IMR-90 (cell line): ENCODE measurements at regions not wholly inside any gene's neighbourhood (a gene's known extent, or its start where the extent isn't known, plus 50 kb on each side); places are given as distances from the start of the nearest gene placed in this dataset.
"Not testable (repeated sequence)": the region's sequence is repeated elsewhere in the genome, so short reads cannot be mapped to it uniquely, and the experiment has no call there.

Source experiments
- ATAC-seq: fragments of 200-7000 bp; cut with Tn5 transposase; 2 replicates; pipeline ENCODE4 v1.9.1; 2020; ENCODE audit warnings: low read depth, mild to moderate bottlenecking, moderate library complexity
- BruUV-seq: library from RNA; stranded (reverse); fragments of 400-500 nt; replicated peaks from 2 replicates; lab custom pipeline; 2021; lab: Mats Ljungman, UMichigan
- CTCF ChIA-PET: fragments of 300-600 bp; formaldehyde crosslinking; extraction: SDS; loops from one replicate; lab custom pipeline; 2021; ENCODE audit warnings: antibody characterized with exemption; lab: Yijun Ruan, JAX
- POLR2A ChIA-PET: fragments of 300-600 bp; sonication (Branson Sonifier 250); formaldehyde crosslinking; loops from one replicate; lab custom pipeline; 2022; ENCODE audit warnings: antibody characterized with exemption; ENCODE audit not compliant: unreplicated experiment; lab: Charles Lee
- DNase-seq: peaks from one replicate; pipeline ENCODE4 v3.0.0; 2013
- H2AFZ ChIP-seq: replicated peaks from 2 replicates; pipeline ENCODE3; 2013; ENCODE audit warnings: low read length, mild to moderate bottlenecking; ENCODE audit not compliant: poor library complexity
- H2AK5ac ChIP-seq: 2 replicates; pipeline ENCODE4 v1.6.1; 2013; ENCODE audit warnings: low read depth, low read length, inconsistent platforms
- H2AK9ac ChIP-seq: replicated peaks from 2 replicates; pipeline ENCODE3; 2013; ENCODE audit warnings: mild to moderate bottlenecking, low read depth, low read length, moderate library complexity; ENCODE audit not compliant: poor library complexity
- H2BK120ac ChIP-seq: 2 replicates; pipeline ENCODE4 v1.6.1; 2013; ENCODE audit warnings: low read depth, low read length, inconsistent platforms
- H2BK15ac ChIP-seq: 3 replicates; pipeline ENCODE4 v1.6.1; 2013; ENCODE audit warnings: low read depth, low read length, inconsistent platforms
- H2BK20ac ChIP-seq: 2 replicates; pipeline ENCODE4 v1.6.1; 2013; ENCODE audit warnings: low read depth, mild to moderate bottlenecking, inconsistent platforms, low read length, moderate library complexity
- H2BK5ac ChIP-seq: 2 replicates; pipeline ENCODE4 v1.6.1; 2013; ENCODE audit warnings: mild to moderate bottlenecking, low read depth, low read length, inconsistent platforms; ENCODE audit not compliant: poor library complexity, severe bottlenecking
- H3K14ac ChIP-seq: replicated peaks from 2 replicates; pipeline ENCODE4 v1.6.1; 2013; ENCODE audit warnings: low read depth, low read length, inconsistent platforms
- H3K18ac ChIP-seq: 2 replicates; pipeline ENCODE4 v1.6.1; 2013; ENCODE audit warnings: low read depth, low read length, control low read depth
- H3K23ac ChIP-seq: 2 replicates; pipeline ENCODE4 v1.6.1; 2013; ENCODE audit warnings: low read depth, low read length, inconsistent platforms
- H3K27ac ChIP-seq: 2 replicates; pipeline ENCODE4 v1.5.1; 2013; ENCODE audit warnings: mild to moderate bottlenecking, control low read depth, low read length; ENCODE audit not compliant: insufficient read depth
- H3K27me3 ChIP-seq: 2 replicates; pipeline ENCODE4 v1.6.1; 2013; ENCODE audit warnings: low read length; ENCODE audit not compliant: control insufficient read depth, insufficient read depth
- H3K36me3 ChIP-seq: 2 replicates; pipeline ENCODE4 v1.6.1; 2013; ENCODE audit warnings: low read length, mixed read lengths; ENCODE audit not compliant: control insufficient read depth, insufficient read depth
- H3K4ac ChIP-seq: 2 replicates; pipeline ENCODE4 v1.6.1; 2013; ENCODE audit warnings: low read depth, low read length, inconsistent platforms
- H3K4me1 ChIP-seq: 2 replicates; pipeline ENCODE4 v1.6.1; 2013; ENCODE audit warnings: low read length, mixed read lengths; ENCODE audit not compliant: control insufficient read depth, insufficient read depth
- H3K4me2 ChIP-seq: 2 replicates; pipeline ENCODE4 v1.6.1; 2013; ENCODE audit warnings: low read depth, mild to moderate bottlenecking, control low read depth, low read length, moderate library complexity
- H3K4me3 ChIP-seq: 2 replicates; pipeline ENCODE4 v1.5.1; 2013; ENCODE audit warnings: low read depth, mild to moderate bottlenecking, control low read depth, low read length, moderate library complexity; ENCODE audit not compliant: insufficient read depth
- H3K56ac ChIP-seq: 2 replicates; pipeline ENCODE4 v1.6.1; 2013; ENCODE audit warnings: low read length, inconsistent platforms; ENCODE audit not compliant: insufficient read depth; ENCODE audit errors: extremely low read depth
- H3K79me1 ChIP-seq, 2 experiments: 2 replicates each; pipeline ENCODE4 v1.6.1; 2013; ENCODE audit warnings: low read length in 2 of 2, inconsistent platforms in 1 of 2, low read depth in 1 of 2
- H3K9ac ChIP-seq: 2 replicates; pipeline ENCODE4 v1.6.1; 2013; ENCODE audit warnings: low read depth, low read length, control low read depth
- H3K9me1 ChIP-seq: 2 replicates; pipeline ENCODE4 v1.6.1; 2013; ENCODE audit warnings: low read length, inconsistent platforms; ENCODE audit not compliant: insufficient read depth
- H3K9me3 ChIP-seq: 2 replicates; pipeline ENCODE4 v1.6.1; 2013; ENCODE audit warnings: low read length; ENCODE audit not compliant: control insufficient read depth, insufficient read depth
- H4K20me1 ChIP-seq: 2 replicates; pipeline ENCODE4 v1.6.1; 2013; ENCODE audit warnings: low read length, inconsistent platforms; ENCODE audit not compliant: insufficient read depth
- H4K5ac ChIP-seq: 2 replicates; pipeline ENCODE4 v1.6.1; 2013; ENCODE audit warnings: mild to moderate bottlenecking, low read depth, low read length, control low read depth
- H4K8ac ChIP-seq, 2 experiments: 2 replicates each; pipeline ENCODE4 v1.6.1; 2013; ENCODE audit warnings: low read depth in 2 of 2, low read length in 2 of 2, control low read depth in 1 of 2, inconsistent platforms in 1 of 2
- H4K91ac ChIP-seq: 2 replicates; pipeline ENCODE4 v1.6.1; 2013; ENCODE audit warnings: low read depth, low read length, inconsistent platforms; ENCODE audit not compliant: insufficient read depth
- WGBS, 2 experiments: methylation state at CpG; one replicate each; pipeline versions ENCODE4 v1.1.5 to v1.1.7; 2013; ENCODE audit warnings: missing lambda C conversion rate in 2 of 2; ENCODE audit not compliant: insufficient read length in 1 of 2; ENCODE audit errors: extremely low coverage in 2 of 2; 5-methylcytosine and 5-hydroxymethylcytosine counted together
- dilution Hi-C: fragments of 300-500 bp; cut with HindIII; formaldehyde crosslinking; loops from one replicate; pipeline ENCODE4 v1.14.3; 2018; ENCODE audit warnings: low sequenced_read_pairs; ENCODE audit not compliant: unreplicated experiment
- in situ Hi-C: fragments of 300-500 bp; cut with MboI; formaldehyde crosslinking; loops from 3 replicates; pipeline ENCODE4 v1.14.3; 2019; ENCODE audit warnings: low sequenced_read_pairs, inconsistent platforms, mixed read lengths
- intact Hi-C: fragments of 100-400 bp; cut with micrococcal nuclease; formaldehyde crosslinking; loops from 2 replicates; pipeline ENCODE4 v1.10.0; 2022

- dilution Hi-C loops, intact Hi-C loops: not testable (repeated sequence)
Observed at GRCh38 chr10:44578963-44579362, 194.1 kb upstream of the CXCL12 start.

More at GRCh38 chr10:44578963-44579362, 194.1 kb upstream of the CXCL12 start:
- H3K27ac ChIP-seq, H3K4me1 ChIP-seq, H2AK5ac ChIP-seq, H2AK9ac ChIP-seq, H3K4ac ChIP-seq, H2BK15ac ChIP-seq, POLR2A ChIA-PET, H3K18ac ChIP-seq, H3K4me2 ChIP-seq, H4K8ac ChIP-seq, H3K56ac ChIP-seq, in situ Hi-C loops, H4K5ac ChIP-seq, H3K9ac ChIP-seq, H3K27me3 ChIP-seq, H3K4me3 ChIP-seq, H3K36me3 ChIP-seq, H3K9me3 ChIP-seq, H2BK5ac ChIP-seq, H3K9me1 ChIP-seq, DNase-seq, H2BK20ac ChIP-seq, H4K20me1 ChIP-seq, ATAC-seq, H2BK120ac ChIP-seq, BruUV-seq, H3K23ac ChIP-seq, H3K79me1 ChIP-seq, H3K14ac ChIP-seq, CTCF ChIA-PET, H4K91ac ChIP-seq, H2AFZ ChIP-seq: not testable (repeated sequence)
- WGBS, 2 experiments, result no CpG with 5 or more reads among the region's 1 CpG
